ENCODE measurements at regions not wholly inside any gene's neighbourhood (a gene's known extent, or its start where the extent isn't known, plus 50 kb on each side); places are given as distances from the start of the nearest gene placed in this dataset.

GRCh38 chr10:23528419-23528818 lies 89.5 kb downstream of the OTUD1 start:
- no peak for TF ChIP-seq CTCF (IDR thresholded peaks at IDR 0.05)
- no peak for TF ChIP-seq POLR2AphosphoS5 (IDR thresholded peaks at IDR 0.05)
- TF ChIP-seq POLR2A (IDR thresholded peaks at IDR 0.05) = no peak
